DOHH2 (cell line): ENCODE measurements at regions not wholly inside any gene's neighbourhood (a gene's known extent, or its start where the extent isn't known, plus 50 kb on each side); places are given as distances from the start of the nearest gene placed in this dataset.

ENCODE experiments used
- EZH2phosphoT487 ChIP-seq: fragments of 200-600 bp; sonication (generic); IDR thresholded peaks from 2 replicates; pipeline ENCODE4 v1.6.1; 2017; ENCODE audit warnings: borderline replicate concordance, mild to moderate bottlenecking, antibody characterized with exemption, low read length, moderate library complexity, mixed read lengths
- TF ChIP-seq, protein P1 (sequence below): fragments of 200-600 bp; sonication (generic); IDR thresholded peaks from one replicate; pipeline ENCODE4 v1.5.1; 2014; ENCODE audit warnings: antibody characterized with exemption, mild to moderate bottlenecking, low read depth, low read length; ENCODE audit not compliant: poor library complexity, severe bottlenecking

GRCh38 chr9:12972608-12973589 lies 198.1 kb downstream of the LURAP1L start:
- TF ChIP-seq, protein P1, sequence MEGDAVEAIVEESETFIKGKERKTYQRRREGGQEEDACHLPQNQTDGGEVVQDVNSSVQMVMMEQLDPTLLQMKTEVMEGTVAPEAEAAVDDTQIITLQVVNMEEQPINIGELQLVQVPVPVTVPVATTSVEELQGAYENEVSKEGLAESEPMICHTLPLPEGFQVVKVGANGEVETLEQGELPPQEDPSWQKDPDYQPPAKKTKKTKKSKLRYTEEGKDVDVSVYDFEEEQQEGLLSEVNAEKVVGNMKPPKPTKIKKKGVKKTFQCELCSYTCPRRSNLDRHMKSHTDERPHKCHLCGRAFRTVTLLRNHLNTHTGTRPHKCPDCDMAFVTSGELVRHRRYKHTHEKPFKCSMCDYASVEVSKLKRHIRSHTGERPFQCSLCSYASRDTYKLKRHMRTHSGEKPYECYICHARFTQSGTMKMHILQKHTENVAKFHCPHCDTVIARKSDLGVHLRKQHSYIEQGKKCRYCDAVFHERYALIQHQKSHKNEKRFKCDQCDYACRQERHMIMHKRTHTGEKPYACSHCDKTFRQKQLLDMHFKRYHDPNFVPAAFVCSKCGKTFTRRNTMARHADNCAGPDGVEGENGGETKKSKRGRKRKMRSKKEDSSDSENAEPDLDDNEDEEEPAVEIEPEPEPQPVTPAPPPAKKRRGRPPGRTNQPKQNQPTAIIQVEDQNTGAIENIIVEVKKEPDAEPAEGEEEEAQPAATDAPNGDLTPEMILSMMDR: no peak
- no peak for TF ChIP-seq EZH2phosphoT487
